ENCODE measurements at regions not wholly inside any gene's neighbourhood (a gene's known extent, or its start where the extent isn't known, plus 50 kb on each side); places are given as distances from the start of the nearest gene placed in this dataset.

DNA sequence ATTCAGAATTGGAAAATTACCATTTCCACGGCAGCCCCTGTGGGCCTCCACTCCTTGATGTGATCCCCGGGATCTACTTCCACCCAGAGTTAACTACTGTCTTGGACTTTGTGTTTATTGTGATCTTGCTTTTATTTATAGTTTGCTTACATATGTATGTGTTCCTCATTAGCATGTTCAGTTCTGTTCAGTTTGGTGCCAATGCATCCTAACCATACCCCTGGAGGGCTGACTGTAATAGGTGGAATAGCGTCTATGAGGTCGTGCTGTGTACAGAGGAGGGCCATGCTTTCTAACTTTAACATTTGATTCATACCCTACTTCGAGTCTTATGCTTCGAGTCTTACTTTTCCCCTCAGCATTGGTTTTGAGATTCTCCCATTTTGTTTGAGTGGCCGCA, 104.3 kb upstream of the SLC24A3 start:
- Histone ChIP-seq H3K9me2 (replicated peaks; ENCODE audit: insufficient read depth, low read length) (no peaks in the 10 kb centered on the region), H3K4me2 (ENCODE audit: low read depth, low read length) (no peak overlapping the region), H3K79me2 (ENCODE audit: low read length) (no peaks in the 10 kb centered on the region), H3K4me1 (ENCODE audit: low read length) (no peaks in the 10 kb centered on the region), H3K27ac (ENCODE audit: low read length) (no peak overlapping the region), H3K9ac (ENCODE audit: low read length) (no peak overlapping the region), H3K4me3 (ENCODE audit: low read length) (no peak overlapping the region), H3F3A (ENCODE audit: insufficient read depth, low read length) (no peaks in the 10 kb centered on the region), H2AFZ (ENCODE audit: low read length) (no peak overlapping the region), H3K9me3 (replicated peaks; ENCODE audit: insufficient read depth, low read length) (no peaks in the 10 kb centered on the region), H3K36me3 (replicated peaks; ENCODE audit: insufficient read depth, low read length) (no peaks in the 10 kb centered on the region), H4K20me1 (ENCODE audit: insufficient read depth, low read length) (no peaks in the 10 kb centered on the region), H3K27me3 (replicated peaks; ENCODE audit: insufficient read depth, low read length) (no peaks in the 10 kb centered on the region)
- DNase-seq, result no peak
- no peak for TF ChIP-seq CTCF (IDR thresholded peaks at IDR 0.05; ENCODE audit: low read length)
- no peak for TF ChIP-seq EZH2 (optimal IDR thresholded peaks at IDR 0.05; ENCODE audit: low read depth, low read length)
- no peak for TF ChIP-seq EZH2phosphoT487 (IDR thresholded peaks at IDR 0.05; ENCODE audit: low read length)

DNA sequence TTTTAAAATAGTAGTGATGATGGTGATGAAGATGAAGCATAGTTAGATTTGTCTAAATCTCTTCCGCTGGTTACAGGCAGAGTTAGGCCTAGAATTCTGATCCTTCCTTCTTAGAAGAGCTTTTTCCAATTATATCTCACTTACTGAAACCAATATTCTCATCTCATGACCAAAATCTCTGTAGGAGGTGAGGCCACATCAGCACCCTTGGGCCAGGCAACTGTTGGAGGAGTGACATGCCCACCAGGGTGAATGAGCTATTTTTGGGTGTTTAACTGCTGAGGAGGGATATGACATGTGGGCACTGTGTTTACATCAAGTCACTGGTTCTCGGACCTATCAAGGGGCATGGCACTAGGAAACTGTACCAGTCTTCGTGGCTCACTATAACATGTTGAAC, 102.2 kb upstream of the SLC24A3 start:
- Histone ChIP-seq H3K4me3 (ENCODE audit: low read length) (no peak overlapping the region), H3K27me3 (replicated peaks; ENCODE audit: insufficient read depth, low read length) (no peaks in the 10 kb centered on the region), H3K9me3 (replicated peaks; ENCODE audit: insufficient read depth, low read length) (no peaks in the 10 kb centered on the region), H3K27ac (ENCODE audit: low read length) (no peak overlapping the region), H3K36me3 (replicated peaks; ENCODE audit: insufficient read depth, low read length) (no peaks in the 10 kb centered on the region), H2AFZ (ENCODE audit: low read length) (no peak overlapping the region), H3K79me2 (ENCODE audit: low read length) (no peaks in the 10 kb centered on the region), H3K9me2 (replicated peaks; ENCODE audit: insufficient read depth, low read length) (no peaks in the 10 kb centered on the region), H4K20me1 (ENCODE audit: insufficient read depth, low read length) (no peaks in the 10 kb centered on the region), H3K9ac (ENCODE audit: low read length) (no peak overlapping the region), H3F3A (ENCODE audit: insufficient read depth, low read length) (no peaks in the 10 kb centered on the region), H3K4me1 (ENCODE audit: low read length) (no peaks in the 10 kb centered on the region), H3K4me2 (ENCODE audit: low read depth, low read length) (no peak overlapping the region)
- no peak for DNase-seq
- TF ChIP-seq EZH2 (optimal IDR thresholded peaks at IDR 0.05; ENCODE audit: low read depth, low read length) (no peak), EZH2phosphoT487 (IDR thresholded peaks at IDR 0.05; ENCODE audit: low read length) (no peak), CTCF (IDR thresholded peaks at IDR 0.05; ENCODE audit: low read length) (no peak)

DNA sequence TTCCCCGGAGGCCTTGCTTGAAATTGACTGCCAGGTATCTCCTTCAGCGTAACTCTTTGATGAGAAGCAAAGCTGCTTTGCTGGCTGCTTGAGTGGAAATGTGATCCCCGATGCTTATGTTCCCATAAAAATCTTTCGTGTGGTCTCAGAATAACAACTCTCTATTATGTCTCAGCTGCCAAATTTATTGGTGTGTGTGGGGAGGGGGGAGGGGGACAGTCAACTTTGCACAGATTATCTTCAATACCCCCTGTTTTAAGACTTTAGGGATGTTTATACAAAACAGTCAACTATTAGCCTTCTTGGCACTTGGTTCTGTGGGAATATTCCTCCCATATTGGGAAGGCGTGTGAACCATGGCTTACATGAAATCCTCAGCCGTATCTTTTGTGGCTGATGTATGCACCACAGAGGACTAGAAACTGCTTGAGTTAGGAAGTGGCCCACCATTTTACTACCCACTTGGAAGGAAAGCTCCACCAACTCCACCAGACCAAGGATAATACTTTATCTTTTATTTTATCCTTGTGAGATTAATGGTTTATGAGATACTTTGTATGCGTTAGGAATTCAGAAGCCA, 101.5 kb upstream of the SLC24A3 start:
- DNase-seq, result no peak
- Histone ChIP-seq H3K36me3 (replicated peaks; ENCODE audit: insufficient read depth, low read length) (no peaks in the 10 kb centered on the region), H3K79me2 (ENCODE audit: low read length) (no peaks in the 10 kb centered on the region), H4K20me1 (ENCODE audit: insufficient read depth, low read length) (no peaks in the 10 kb centered on the region), H3K4me2 (ENCODE audit: low read depth, low read length) (no peak overlapping the region), H3K9ac (ENCODE audit: low read length) (no peak overlapping the region), H2AFZ (ENCODE audit: low read length) (no peak overlapping the region), H3K9me3 (replicated peaks; ENCODE audit: insufficient read depth, low read length) (no peaks in the 10 kb centered on the region), H3K4me3 (ENCODE audit: low read length) (no peak overlapping the region), H3F3A (ENCODE audit: insufficient read depth, low read length) (no peaks in the 10 kb centered on the region), H3K4me1 (ENCODE audit: low read length) (no peaks in the 10 kb centered on the region), H3K9me2 (replicated peaks; ENCODE audit: insufficient read depth, low read length) (no peaks in the 10 kb centered on the region), H3K27me3 (replicated peaks; ENCODE audit: insufficient read depth, low read length) (no peaks in the 10 kb centered on the region), H3K27ac (ENCODE audit: low read length) (no peak overlapping the region)
- TF ChIP-seq CTCF (IDR thresholded peaks at IDR 0.05; ENCODE audit: low read length), result no peak
- TF ChIP-seq EZH2 (optimal IDR thresholded peaks at IDR 0.05; ENCODE audit: low read depth, low read length), result no peak
- no peak for TF ChIP-seq EZH2phosphoT487 (IDR thresholded peaks at IDR 0.05; ENCODE audit: low read length)

Measured in MM.1S (cell line).